Vagina (tissue), 2 donors: ENCODE measurements at regions not wholly inside any gene's neighbourhood (a gene's known extent, or its start where the extent isn't known, plus 50 kb on each side); places are given as distances from the start of the nearest gene placed in this dataset.

Experiments
- CTCF ChIP-seq, 3 experiments: fragments of 450-650 bp in 2 of 3; fragments of 200-600 bp in 1 of 3; sonication (generic) in 1 of 3; IDR thresholded peaks; one replicate each; pipeline ENCODE4 v1.5.1; 2017 to 2019; ENCODE audit warnings: antibody characterized with exemption in 3 of 3, mild to moderate bottlenecking in 2 of 3, moderate library complexity in 2 of 3
- POLR2A ChIP-seq, 2 donors: fragments of 450-650 bp; IDR thresholded peaks; one replicate each; pipeline ENCODE4 v1.6.1; 2017; ENCODE audit warnings: antibody characterized with exemption in 2 of 2, mild to moderate bottlenecking in 2 of 2, moderate library complexity in 2 of 2

GRCh38 chr6:170166511-170167122, 124.3 kb downstream of the DLL1 start:
- TF ChIP-seq CTCF (IDR thresholded peaks at IDR 0.05) (no peak), POLR2A (IDR thresholded peaks at IDR 0.05) (no peak)
